ENCODE measurements at regions not wholly inside any gene's neighbourhood (a gene's known extent, or its start where the extent isn't known, plus 50 kb on each side); places are given as distances from the start of the nearest gene placed in this dataset.

DNA sequence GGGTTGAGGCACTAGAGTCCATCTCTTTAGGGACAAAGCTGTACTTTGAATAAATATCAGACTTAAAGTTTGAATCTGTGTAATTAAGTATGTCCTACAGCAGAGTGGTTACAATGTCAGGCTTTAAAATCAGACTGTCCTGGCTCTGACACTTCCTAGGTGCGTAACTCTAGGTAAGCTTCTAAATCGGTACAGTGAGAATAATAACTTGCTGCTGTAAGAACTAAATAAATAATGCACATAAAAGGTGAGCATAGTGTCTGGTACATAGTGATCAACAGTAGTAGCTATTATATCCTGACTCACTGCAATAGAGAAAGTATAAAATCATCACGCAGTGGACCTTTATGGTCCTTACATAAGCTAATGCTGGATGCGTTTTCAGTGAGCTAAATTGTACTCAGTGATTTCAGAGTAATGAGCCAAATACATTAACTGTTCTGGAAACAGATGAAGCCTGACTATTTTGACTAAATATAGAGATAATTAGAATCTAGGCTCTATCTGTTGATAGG is 72.2 kb upstream of the PDK4 start:
- Mint-ChIP-seq H3K4me1 (no peaks in the 10 kb centered on the region), H3K27me3 (ENCODE audit: low read depth) (no peaks in the 10 kb centered on the region), H3K27ac (no peak overlapping the region), H3K4me3 (no peak overlapping the region), H3K9me3 (peaks cover under 1 to 2% of the 10 kb centered on the region in 2 experiments; a peak in 2 of 5 replicates), H3K36me3 (ENCODE audit: insufficient read depth in 1 of 3, low read depth in 3 of 3) (no peaks in the 10 kb centered on the region)
- no peak overlapping the region for H3T11ph ChIP-seq (ENCODE audit: low read length)
- H2BK15ac ChIP-seq (ENCODE audit: low read depth, low read length) = no peak overlapping the region
- H3K4ac ChIP-seq (ENCODE audit: low read depth, low read length) = no peak overlapping the region
- DNase-seq = no peak
- no peaks in the 10 kb centered on the region for H3K27me3 ChIP-seq (ENCODE audit: insufficient read depth, low read length)
- H3K18ac ChIP-seq (ENCODE audit: insufficient read length, low read depth, low read length) = no peak overlapping the region
- H4K8ac ChIP-seq (replicated peaks; ENCODE audit: insufficient read length, low read depth, low read length) = no peak overlapping the region
- H4K91ac ChIP-seq (ENCODE audit: insufficient read length, low read depth, low read length) = no peak overlapping the region
- TF ChIP-seq CTCF (conservative IDR thresholded peaks at IDR 0.05) = no peak
- no peak overlapping the region for H4K5ac ChIP-seq (ENCODE audit: insufficient read length, low read depth, low read length)
- no peak overlapping the region for H2BK20ac ChIP-seq (ENCODE audit: low read depth, low read length, poor library complexity, severe bottlenecking)
- H3K79me2 ChIP-seq (ENCODE audit: insufficient read depth, low read length) = no peaks in the 10 kb centered on the region
- no peak overlapping the region for H2AFZ ChIP-seq (ENCODE audit: low read length)
- no peaks in the 10 kb centered on the region for H3K4me1 ChIP-seq (ENCODE audit: insufficient read depth, low read length)
- H2AK5ac ChIP-seq (ENCODE audit: insufficient read length, low read length) = no peak overlapping the region
- no peak overlapping the region for H3K27ac ChIP-seq (ENCODE audit: insufficient read length, low read depth, low read length)
- no peak overlapping the region for H3K14ac ChIP-seq (ENCODE audit: insufficient read depth, low read length)
- no peak overlapping the region for H3K9ac ChIP-seq (ENCODE audit: extremely low read depth, insufficient read length, low read length)
- no peak overlapping the region for H3K4me2 ChIP-seq (ENCODE audit: insufficient read depth, insufficient read length, low read length)
- no peaks in the 10 kb centered on the region for H3K9me3 ChIP-seq (ENCODE audit: control insufficient read depth, low read depth, low read length)
- no peak overlapping the region for H2BK120ac ChIP-seq (ENCODE audit: low read depth, low read length, poor library complexity, severe bottlenecking)
- WGBS (ENCODE audit: extremely low coverage, insufficient read length, low lambda C conversion rate) = no CpG with 5 or more reads among the region's 4 CpGs
- H3K56ac ChIP-seq (ENCODE audit: insufficient read length, low read depth, low read length) = no peak overlapping the region
- H3K23ac ChIP-seq (ENCODE audit: insufficient read length, low read depth, low read length) = no peak overlapping the region
- H3K79me1 ChIP-seq (ENCODE audit: insufficient read depth, low read depth, low read length, poor library complexity, severe bottlenecking) = no peaks in the 10 kb centered on the region
- no peak overlapping the region for H2BK5ac ChIP-seq (ENCODE audit: insufficient read length, low read length)
- no peaks in the 10 kb centered on the region for H3K23me2 ChIP-seq (ENCODE audit: insufficient read length, low read depth, low read length, poor library complexity, severe bottlenecking)
- H4K20me1 ChIP-seq (ENCODE audit: control insufficient read depth, insufficient read depth, insufficient read length) = no peaks in the 10 kb centered on the region
- no peak overlapping the region for H2BK12ac ChIP-seq (ENCODE audit: insufficient read length, low read depth, low read length)

Measured in H9 (cell line).